HepG2 (cell line): ENCODE measurements at regions not wholly inside any gene's neighbourhood (a gene's known extent, or its start where the extent isn't known, plus 50 kb on each side); places are given as distances from the start of the nearest gene placed in this dataset. TPM values are rescaled to one million over a fixed set of nuclear protein-coding genes. Genes with fewer than 3 reads are reported as not detected.

ENCODE experiments used
- ATAC-seq: fragments of 200-7000 bp; cut with Tn5 transposase; 3 replicates; pipeline ENCODE4 v1.9.1; 2020; ENCODE audit warnings: mild to moderate bottlenecking, moderate library complexity
- BruUV-seq: library from RNA; stranded (reverse); fragments of 400-500 nt; replicated peaks from 2 replicates; lab custom pipeline; 2021; lab: Mats Ljungman, UMichigan
- CTCF ChIA-PET: fragments of 300-600 bp; formaldehyde crosslinking; extraction: SDS; loops from one replicate; lab custom pipeline; 2021; ENCODE audit warnings: low total read pairs, inconsistent platforms, low intra/inter-chr PET ratio; lab: Yijun Ruan, JAX
- POLR2A ChIA-PET: fragments of 350-600 bp; sonication (Branson Sonifier 250); formaldehyde crosslinking; loops from one replicate; lab custom pipeline; 2020; ENCODE audit warnings: antibody characterized with exemption, inconsistent platforms; lab: Yijun Ruan, JAX
- DNase-seq: peaks from one replicate; pipeline ENCODE4 v3.0.0-alpha.2; 2015; ENCODE audit warnings: low spot score
- FAIRE-seq: peaks from 3 replicates; lab custom pipeline; 2011; peaks lifted over from hg19 to GRCh38; lab: Jason Lieb, UNC
- H2AFZ ChIP-seq: one replicate; pipeline ENCODE4 v1.6.1; 2011; ENCODE audit warnings: low read length, inconsistent platforms
- H3K27ac ChIP-seq: fragments of 300-600 bp; 3 replicates; pipeline ENCODE4 v1.8.0; 2011; ENCODE audit warnings: mixed run types, mild to moderate bottlenecking, mixed read lengths, low read length, inconsistent platforms; ENCODE audit not compliant: insufficient read depth; ENCODE audit errors: extremely low read length
- H3K27me3 ChIP-seq, 2 experiments: fragments of 200-600 bp in 1 of 2; 2 replicates in 1 of 2; 3 replicates in 1 of 2; pipeline versions ENCODE4 v1.6.0 to v1.8.0; 2011; ENCODE audit warnings: low read length in 2 of 2, mild to moderate bottlenecking in 2 of 2, moderate library complexity in 2 of 2, inconsistent platforms in 1 of 2; ENCODE audit not compliant: insufficient read depth in 2 of 2, control insufficient read depth in 1 of 2
- H3K36me3 ChIP-seq, 2 experiments: fragments of 200-600 bp in 1 of 2; replicated peaks in 1 of 2; 2 replicates in 1 of 2; 3 replicates in 1 of 2; pipeline versions ENCODE4 v1.5.1 to v1.8.0; 2011; ENCODE audit warnings: low read length in 2 of 2, inconsistent platforms in 1 of 2; ENCODE audit not compliant: insufficient read depth in 2 of 2, control insufficient read depth in 1 of 2
- H3K4me1 ChIP-seq: 2 replicates; pipeline ENCODE4 v1.5.1; 2012; ENCODE audit warnings: low read length, inconsistent platforms; ENCODE audit not compliant: insufficient read depth
- H3K4me2 ChIP-seq: 2 replicates; pipeline ENCODE4 v1.6.0; 2011; ENCODE audit warnings: low read depth, low read length, inconsistent platforms
- H3K4me3 ChIP-seq, 3 experiments: fragments of 200-600 bp in 1 of 3; sonication (generic), shearing (Covaris generic) in 1 of 3; replicated peaks in 1 of 3; 2 replicates each; pipeline ENCODE4 v1.5.1; 2011 to 2016; ENCODE audit warnings: low read length in 3 of 3, inconsistent platforms in 2 of 3, low read depth in 2 of 3, mild to moderate bottlenecking in 2 of 3, control low read depth in 1 of 3, mixed read lengths in 1 of 3; ENCODE audit not compliant: insufficient read depth in 1 of 3
- H3K79me2 ChIP-seq: one replicate; pipeline ENCODE4 v1.6.1; 2011; ENCODE audit warnings: low read length, inconsistent platforms; ENCODE audit not compliant: insufficient read depth
- H3K9ac ChIP-seq: 2 replicates; pipeline ENCODE4 v1.6.0; 2011; ENCODE audit warnings: mild to moderate bottlenecking, low read depth, low read length, inconsistent platforms; ENCODE audit not compliant: insufficient read depth
- H3K9me3 ChIP-seq: 2 replicates; pipeline ENCODE4 v1.5.1; 2012; ENCODE audit warnings: mild to moderate bottlenecking, low read length
- H4K20me1 ChIP-seq: 2 replicates; pipeline ENCODE4 v1.6.0; 2011; ENCODE audit warnings: inconsistent platforms, mild to moderate bottlenecking, low read length, moderate library complexity; ENCODE audit not compliant: insufficient read depth
- POLR2G ChIP-seq: fragments of 200-400 bp; formaldehyde crosslinking; IDR thresholded peaks from 2 replicates; pipeline ENCODE4 v1.6.1; 2018; ENCODE audit warnings: mild to moderate bottlenecking, low read depth, low read length, moderate library complexity
- REPIN1 ChIP-seq: sonication (generic); formaldehyde crosslinking; IDR thresholded peaks from 2 replicates; pipeline ENCODE4 v1.8.0; 2022; ENCODE audit warnings: missing genetic modification reagents, low read depth, mild to moderate bottlenecking, borderline replicate concordance
- ZNF678 ChIP-seq: sonication (generic); formaldehyde crosslinking; IDR thresholded peaks from 2 replicates; pipeline ENCODE4 v1.4.0; 2020; ENCODE audit warnings: mild to moderate bottlenecking, missing genetic modification reagents
- WGBS: methylation state at CpG from one replicate; pipeline ENCODE4 v1.1.6; 2017; ENCODE audit warnings: low lambda C conversion rate; 5-methylcytosine and 5-hydroxymethylcytosine counted together
- in situ Hi-C: cut with HindIII; loops from 2 replicates; pipeline ENCODE4 v1.10.0; 2017; ENCODE audit warnings: low pct_unique_long_range_greater_than_20kb; ENCODE audit not compliant: extremely low pct_ligation_motif_present
- intact Hi-C: fragments of 100-400 bp; cut with micrococcal nuclease; formaldehyde crosslinking; loops from one replicate; pipeline ENCODE4 v1.10.0; 2022; ENCODE audit not compliant: unreplicated experiment
- microRNA counts: library from miRNA; unstranded; fragments of <30 nt; microRNA quantifications from one replicate; lab custom pipeline; 2015
- microRNA-seq: library from miRNA; unstranded; fragments of <30 nt; microRNA quantifications from one replicate; pipeline ENCODE4, GENCODE V29; 2020
- small RNA-seq, 3 experiments: library from RNA; depleted of rRNA; stranded (forward); fragments of <200 nt; gene quantifications; one replicate each; pipeline ENCODE3, GENCODE V24; 2012; ENCODE audit warnings: low read depth in 2 of 3, low replicate concordance in 1 of 3; ENCODE audit not compliant: insufficient read length in 3 of 3, insufficient read depth in 2 of 3
- TF ChIP-seq, protein P1 (sequence below): sonication (generic); formaldehyde crosslinking; IDR thresholded peaks from 2 replicates; pipeline ENCODE4 v1.8.0; 2022; ENCODE audit warnings: mild to moderate bottlenecking, missing genetic modification reagents; ENCODE audit not compliant: insufficient replicate concordance

DNA sequence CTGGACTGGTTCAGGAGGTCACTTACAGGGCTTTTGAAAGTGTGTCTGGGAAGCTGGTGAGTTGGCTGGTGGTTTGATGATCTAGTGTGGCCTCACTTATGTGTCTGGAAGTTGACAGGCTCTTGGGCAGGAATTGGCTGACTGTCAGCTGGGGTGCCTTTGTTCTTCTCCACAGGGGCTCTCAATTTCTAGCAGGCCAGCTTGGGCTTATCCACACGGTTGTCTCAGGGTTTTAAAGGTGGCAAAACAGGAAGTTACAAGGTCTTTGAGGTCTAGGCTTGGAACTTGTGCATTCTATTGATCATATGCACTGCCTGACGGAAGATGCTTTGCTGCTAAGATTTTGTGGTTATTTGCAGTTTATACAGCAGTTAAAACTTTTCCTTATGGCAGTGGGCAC is 52.0 kb upstream of the CELF4 start:
- in situ Hi-C loops = no loop called here
- no peak overlapping the region for H2AFZ ChIP-seq
- H3K27me3 ChIP-seq = no peaks in the 10 kb centered on the region
- H3K79me2 ChIP-seq = no peaks in the 10 kb centered on the region
- CTCF ChIA-PET = no interaction called here
- no peaks in the 10 kb centered on the region for H3K9me3 ChIP-seq
- no peak overlapping the region for H3K9ac ChIP-seq
- FAIRE-seq = no peak
- no peak overlapping the region for H3K27ac ChIP-seq
- no peak for ATAC-seq
- no peaks in the 10 kb centered on the region for H3K36me3 ChIP-seq
- POLR2A ChIA-PET = no interaction called here
- H3K4me1 ChIP-seq = no peaks in the 10 kb centered on the region
- WGBS = 0% methylated on average over 2 of the region's 2 CpGs
- BruUV-seq = no TSS peak
- H4K20me1 ChIP-seq = no peaks in the 10 kb centered on the region
- no peak overlapping the region for H3K4me2 ChIP-seq
- TF ChIP-seq ZNF678 (CRISPR knock-in tag) (no peak), REPIN1 (CRISPR knock-in tag) (no peak), POLR2G (no peak)
- TF ChIP-seq, protein P1, sequence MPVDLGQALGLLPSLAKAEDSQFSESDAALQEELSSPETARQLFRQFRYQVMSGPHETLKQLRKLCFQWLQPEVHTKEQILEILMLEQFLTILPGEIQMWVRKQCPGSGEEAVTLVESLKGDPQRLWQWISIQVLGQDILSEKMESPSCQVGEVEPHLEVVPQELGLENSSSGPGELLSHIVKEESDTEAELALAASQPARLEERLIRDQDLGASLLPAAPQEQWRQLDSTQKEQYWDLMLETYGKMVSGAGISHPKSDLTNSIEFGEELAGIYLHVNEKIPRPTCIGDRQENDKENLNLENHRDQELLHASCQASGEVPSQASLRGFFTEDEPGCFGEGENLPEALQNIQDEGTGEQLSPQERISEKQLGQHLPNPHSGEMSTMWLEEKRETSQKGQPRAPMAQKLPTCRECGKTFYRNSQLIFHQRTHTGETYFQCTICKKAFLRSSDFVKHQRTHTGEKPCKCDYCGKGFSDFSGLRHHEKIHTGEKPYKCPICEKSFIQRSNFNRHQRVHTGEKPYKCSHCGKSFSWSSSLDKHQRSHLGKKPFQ = no peak
- intact Hi-C loops = no loop called here
- H3K4me3 ChIP-seq = no peak overlapping the region
- DNase-seq = no peak

MicroRNA genes in the stretch of these regions (microRNA counts, 767-probe panel; counts per million panel counts)
- microRNA hsa-miR-924 (lab: Ali Mortazavi, UCI) = not detected

Small RNA genes lying in the stretch of these regions (microRNA-seq; reads per million reads assigned to microRNA genes)
- not detected for gene MIR4318
- not detected for gene MIR5583-1
- not detected for gene MIR5583-2
- not detected for gene MIR924

Small RNA genes lying in the stretch of these regions (small RNA-seq; reads per million reads assigned to genes)
- gene AC011712.1 (0 reads per million in 3 experiments), gene MIR4318 (0 reads per million in 3 experiments), gene MIR5583-1 (0 reads per million in 3 experiments), gene RN7SKP182 (0 reads per million in 3 experiments), gene RNU6-1242P (0 reads per million in 3 experiments), gene RNU6-706P (0 reads per million in 3 experiments)
